SHP77 treated with DMSO at 0.1 percent for 48 hours (cell line): ENCODE measurements at regions not wholly inside any gene's neighbourhood (a gene's known extent, or its start where the extent isn't known, plus 50 kb on each side); places are given as distances from the start of the nearest gene placed in this dataset.

Source experiments
- DNase-seq: peaks from one replicate; lab custom pipeline; 2025; lab: John Stamatoyannopoulos, UW

DNA sequence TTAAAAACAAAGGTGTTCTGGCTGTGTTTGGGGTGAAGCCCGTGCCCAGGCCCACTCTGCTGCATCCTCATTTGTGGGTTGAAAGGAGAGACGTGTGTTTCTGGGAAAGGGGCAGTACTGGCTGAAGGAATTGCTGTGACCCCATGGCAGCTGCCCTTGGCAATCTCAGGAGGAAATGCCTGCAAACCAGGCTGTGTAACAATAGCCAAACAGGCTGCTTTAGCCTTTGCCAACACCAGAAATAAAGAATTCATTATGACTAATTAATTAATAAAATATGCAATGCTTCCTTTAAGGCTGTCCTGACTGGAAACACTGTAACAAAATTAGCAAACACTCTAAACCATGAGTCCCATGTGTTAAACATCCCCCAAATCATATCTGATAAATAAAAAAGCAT lies 53.0 kb upstream of the KRR1 start:
- no peak for DNase-seq

DNA sequence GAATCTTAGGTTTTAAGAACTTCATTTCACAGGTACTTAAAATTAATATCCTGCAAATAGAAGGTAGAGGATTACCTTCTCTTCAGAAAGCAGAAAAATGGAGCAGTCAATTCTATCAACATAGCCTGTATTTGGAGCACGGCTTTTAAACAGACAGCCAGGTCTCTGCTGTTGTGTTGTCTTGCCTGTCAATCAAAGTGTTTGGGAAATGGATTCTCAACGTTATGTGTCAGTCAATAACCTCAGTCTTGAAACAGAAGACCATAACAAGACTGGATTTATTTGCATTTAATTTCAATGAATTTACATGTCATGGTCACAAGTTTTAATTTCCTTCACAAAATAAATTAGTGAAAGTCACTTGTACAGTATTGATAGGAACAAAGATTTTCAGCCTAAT lies 51.9 kb upstream of the KRR1 start:
- DNase-seq, result no peak

DNA sequence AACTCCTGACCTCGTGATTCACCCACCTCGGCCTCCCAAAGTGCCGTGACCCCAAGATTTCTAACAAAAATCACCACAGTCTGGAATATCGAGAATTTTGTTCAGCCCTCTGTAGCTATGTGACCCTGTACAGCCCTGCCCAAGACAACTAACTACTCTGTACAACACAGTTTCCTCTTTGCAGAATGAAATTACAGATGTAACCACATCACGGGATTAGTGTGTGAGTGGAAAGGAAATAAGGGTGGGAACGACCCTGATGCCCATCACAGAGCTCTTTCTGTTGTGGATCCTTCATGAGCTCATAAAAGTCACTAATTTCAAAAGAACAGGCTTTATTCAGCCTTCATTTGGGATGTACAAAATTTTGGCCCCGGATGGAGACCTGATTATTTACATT lies 50.5 kb upstream of the KRR1 start:
- no peak for DNase-seq
